ENCODE measurements at regions not wholly inside any gene's neighbourhood (a gene's known extent, or its start where the extent isn't known, plus 50 kb on each side); places are given as distances from the start of the nearest gene placed in this dataset.

DNA sequence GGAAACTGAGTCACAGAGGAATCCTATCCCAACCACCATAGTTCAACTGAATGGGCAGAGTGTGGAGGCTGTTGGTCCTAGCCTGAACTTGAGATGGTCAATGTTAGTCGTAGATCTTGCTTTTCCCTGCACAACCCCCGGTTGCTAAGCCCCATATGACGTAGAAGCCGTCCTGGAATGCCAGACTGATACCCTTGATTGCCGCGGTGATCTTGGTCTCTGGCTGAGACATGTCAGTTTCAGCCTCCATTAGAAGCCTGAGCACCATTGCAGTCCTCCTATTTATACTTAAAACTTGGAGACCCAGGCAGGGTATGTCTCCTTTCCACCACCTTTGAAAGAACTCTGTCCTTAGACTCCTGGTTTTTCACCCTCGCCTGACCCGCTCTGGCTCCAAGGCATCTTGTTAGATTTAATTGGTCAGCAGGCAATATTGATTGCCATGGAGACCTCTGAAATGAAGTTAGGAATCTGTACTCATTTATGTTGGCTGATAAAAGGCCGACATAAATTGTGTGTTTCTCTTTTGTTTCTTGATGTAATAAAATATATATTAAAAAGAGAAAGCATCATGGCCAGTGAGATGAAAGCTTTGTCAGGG, 53.4 kb downstream of the RPLP1 start:
- no peak for DNase-seq (ENCODE audit: low read depth)

- DNase-seq (ENCODE audit: low read depth), result no peak
Measured at GRCh38 chr15:69508659-69509058, 56.0 kb downstream of the RPLP1 start.

- no peak for DNase-seq (ENCODE audit: low read depth)
Measured at GRCh38 chr15:69509131-69509530, 56.5 kb downstream of the RPLP1 start.

- no peak for DNase-seq (ENCODE audit: low read depth)
Measured at GRCh38 chr15:69510556-69510955, 57.9 kb downstream of the RPLP1 start.

DNA sequence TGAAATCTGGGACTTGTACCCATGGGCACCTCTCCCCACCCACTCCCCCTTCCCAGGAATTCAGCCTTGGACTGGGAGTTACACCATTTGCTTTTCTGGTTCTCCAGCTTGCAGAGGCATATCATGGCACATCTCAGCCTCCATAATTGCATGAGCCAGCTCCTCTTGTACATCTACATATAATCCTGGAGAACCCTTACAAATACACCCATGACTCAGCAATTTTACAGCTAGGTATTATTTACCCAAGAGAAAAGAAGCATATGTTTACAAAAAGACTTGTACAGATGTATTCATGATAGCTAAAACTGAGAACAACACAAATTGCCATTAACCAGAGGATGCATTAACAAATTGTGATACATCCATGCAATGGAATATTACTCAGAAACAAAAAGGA, 58.4 kb downstream of the RPLP1 start:
- no peak for DNase-seq (ENCODE audit: low read depth)

DNA sequence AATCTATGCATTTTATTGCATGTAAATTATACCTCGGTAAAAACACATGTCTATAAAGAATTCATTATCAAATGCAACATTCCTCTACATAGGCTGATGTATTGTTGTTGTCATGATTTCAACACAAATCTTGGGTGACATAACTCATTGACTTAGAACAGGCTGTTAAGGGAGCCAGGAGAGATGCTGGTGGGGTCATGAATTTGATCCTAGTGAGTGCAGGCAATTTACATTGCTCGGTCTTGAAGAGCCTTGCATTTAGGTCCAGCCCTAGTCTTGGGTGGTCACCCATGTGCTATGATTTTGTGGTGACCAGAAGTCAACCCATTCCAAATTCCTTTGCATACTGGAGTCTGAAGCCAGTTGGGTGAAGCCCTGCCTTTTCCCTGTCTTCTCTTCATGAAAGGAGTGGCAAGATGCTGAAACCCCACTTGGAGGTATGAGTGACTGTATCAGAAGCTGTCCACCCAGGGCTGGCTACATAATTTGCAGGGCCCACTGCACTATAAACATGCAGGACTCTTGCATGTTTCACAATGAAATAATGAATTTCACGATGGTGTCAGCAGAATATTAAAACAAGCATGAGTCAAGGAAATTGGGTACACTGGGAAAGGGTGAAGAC, 59.2 kb downstream of the RPLP1 start:
- DNase-seq (ENCODE audit: low read depth), result no peak

DNA sequence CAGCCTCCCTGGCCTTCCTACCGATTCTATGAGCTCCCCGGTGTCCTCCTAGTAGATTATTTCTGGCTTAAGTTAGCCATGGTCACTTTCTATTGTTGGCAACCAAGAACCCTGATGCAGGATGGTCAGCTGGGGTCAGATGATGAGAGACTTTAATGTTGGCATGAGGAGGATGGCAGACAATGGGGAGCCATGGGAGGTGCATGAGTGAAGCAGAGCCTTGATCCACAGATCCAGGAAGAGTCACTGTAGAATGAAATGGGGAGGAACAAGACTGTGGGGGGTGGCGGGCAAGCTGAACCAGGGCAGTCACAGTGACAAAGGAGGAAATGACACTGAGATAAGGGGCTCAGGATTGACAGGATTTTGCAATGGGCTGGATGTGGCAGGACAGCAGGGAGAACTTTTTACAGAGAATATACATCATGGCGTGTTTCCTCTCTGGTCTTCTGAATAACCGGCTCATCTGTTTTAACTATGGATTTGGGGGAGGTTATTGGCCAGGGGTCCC, 60.9 kb downstream of the RPLP1 start:
- no peak for DNase-seq (ENCODE audit: low read depth)

- no peak for DNase-seq (ENCODE audit: low read depth)
Measured at GRCh38 chr15:69513986-69514385, 61.4 kb downstream of the RPLP1 start.

GRCh38 chr15:69515508-69515907, 62.9 kb downstream of the RPLP1 start:
- no peak for DNase-seq (ENCODE audit: low read depth)

GRCh38 chr15:69515926-69516325, 63.3 kb downstream of the RPLP1 start:
- DNase-seq (ENCODE audit: low read depth), result no peak

DNA sequence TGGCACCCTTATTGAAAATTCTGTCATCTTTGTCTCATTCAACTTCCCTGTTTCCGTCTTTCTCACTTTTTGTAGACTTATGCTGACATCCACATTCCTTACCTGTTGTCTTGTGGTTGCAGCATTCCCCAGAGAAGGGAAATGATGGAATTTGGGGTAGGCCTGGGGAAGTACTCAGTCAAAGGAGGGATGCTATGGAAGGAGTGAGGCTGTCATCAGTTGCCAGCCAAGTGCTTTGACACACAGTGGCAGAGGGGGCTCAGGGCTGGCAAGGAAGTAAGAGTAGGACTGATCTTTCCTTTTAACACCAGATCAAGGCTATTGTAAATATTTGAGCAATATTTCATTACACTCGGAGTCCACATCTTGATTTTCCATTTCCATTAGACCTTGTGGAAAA, 64.4 kb downstream of the RPLP1 start:
- no peak for DNase-seq (ENCODE audit: low read depth)

GRCh38 chr15:69518806-69519205, 66.2 kb downstream of the RPLP1 start:
- no peak for DNase-seq (ENCODE audit: low read depth)

DNA sequence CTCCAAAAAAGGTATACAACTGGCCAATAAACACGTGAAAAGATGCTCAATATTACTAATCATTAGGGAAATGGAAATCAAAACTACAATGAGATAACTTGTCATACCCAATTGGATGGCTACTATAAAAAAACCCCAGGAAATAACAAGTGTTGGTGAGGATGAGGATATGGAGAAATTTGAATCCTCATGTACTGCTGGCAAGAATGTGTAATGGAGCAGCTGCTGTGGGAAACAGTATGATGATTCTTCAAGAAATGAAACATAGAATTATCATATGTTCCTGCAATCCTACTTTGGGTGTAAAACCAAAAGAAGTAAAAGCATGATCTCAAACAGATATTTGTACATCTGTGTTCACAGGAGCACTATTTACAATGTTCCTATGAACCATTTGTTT, 67.4 kb downstream of the RPLP1 start:
- no peak for DNase-seq (ENCODE audit: low read depth)

GRCh38 chr15:69522361-69522760, 69.7 kb downstream of the RPLP1 start:
- DNase-seq (ENCODE audit: low read depth), result no peak

- peak; percentile 40 for DNase-seq (ENCODE audit: low read depth)
Measured at GRCh38 chr15:69523010-69524001, 70.7 kb downstream of the RPLP1 start.

DNA sequence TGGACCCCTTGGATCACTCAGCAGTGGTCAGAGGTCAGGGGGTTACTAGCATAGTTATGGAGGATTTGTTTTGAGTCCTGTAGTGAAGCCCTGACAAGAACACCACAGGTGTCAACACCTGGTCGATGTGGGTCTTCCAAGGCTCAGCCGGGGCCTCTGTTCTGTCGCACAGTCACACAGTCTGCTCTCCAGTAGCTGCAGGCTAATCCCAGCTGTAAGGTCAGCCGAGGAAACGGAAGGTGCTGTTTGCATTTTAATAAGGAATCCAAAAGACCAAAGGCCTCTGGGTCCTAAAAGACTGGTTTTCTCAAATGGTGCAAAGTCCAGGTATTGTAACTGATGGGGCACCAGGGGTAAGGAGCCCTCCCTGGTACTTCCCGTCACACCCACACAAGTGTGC, 71.7 kb downstream of the RPLP1 start:
- no peak for DNase-seq (ENCODE audit: low read depth)

GRCh38 chr15:69524814-69525213, 72.2 kb downstream of the RPLP1 start:
- no peak for DNase-seq (ENCODE audit: low read depth)

GRCh38 chr15:69525543-69525942, 72.9 kb downstream of the RPLP1 start:
- no peak for DNase-seq (ENCODE audit: low read depth)

GRCh38 chr15:69526081-69527061, 73.8 kb downstream of the RPLP1 start:
- DNase-seq (ENCODE audit: low read depth), result no peak

DNA sequence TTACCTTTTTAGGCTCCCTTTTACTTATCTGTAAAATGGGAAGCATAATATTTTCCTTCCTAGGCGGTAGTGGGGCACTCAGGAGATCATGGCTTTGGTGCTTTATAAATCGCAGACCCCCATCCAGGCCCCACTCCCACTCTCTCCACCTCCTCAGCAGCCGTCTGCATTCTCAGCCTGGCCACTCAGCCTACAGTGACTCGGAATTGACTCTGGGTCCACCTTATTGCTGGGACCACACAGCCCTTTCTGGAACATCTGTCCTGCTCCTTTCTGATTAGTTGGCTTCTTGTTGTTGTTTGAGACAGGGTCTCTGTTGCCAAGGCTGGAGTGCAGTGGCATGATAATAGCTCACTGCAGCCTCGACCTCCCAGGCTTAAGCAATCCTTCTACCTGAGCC, 76.5 kb downstream of the RPLP1 start:
- no peak for DNase-seq (ENCODE audit: low read depth)

GRCh38 chr15:69529961-69530633, 77.5 kb downstream of the RPLP1 start:
- no peak for DNase-seq (ENCODE audit: low read depth)

All from stimulated activated CD4-positive, alpha-beta T cell treated with anti-CD3 and anti-CD28 coated beads, Interleukin-2, amount 100 ng/mL, for 4 hours (primary cell).